SW 1271 (cell line): ENCODE measurements at regions not wholly inside any gene's neighbourhood (a gene's known extent, or its start where the extent isn't known, plus 50 kb on each side); places are given as distances from the start of the nearest gene placed in this dataset.

ENCODE experiments used
- DNase-seq, 2 experiments: peaks; one replicate each; lab custom pipeline; 2025; lab: John Stamatoyannopoulos, UW

DNA sequence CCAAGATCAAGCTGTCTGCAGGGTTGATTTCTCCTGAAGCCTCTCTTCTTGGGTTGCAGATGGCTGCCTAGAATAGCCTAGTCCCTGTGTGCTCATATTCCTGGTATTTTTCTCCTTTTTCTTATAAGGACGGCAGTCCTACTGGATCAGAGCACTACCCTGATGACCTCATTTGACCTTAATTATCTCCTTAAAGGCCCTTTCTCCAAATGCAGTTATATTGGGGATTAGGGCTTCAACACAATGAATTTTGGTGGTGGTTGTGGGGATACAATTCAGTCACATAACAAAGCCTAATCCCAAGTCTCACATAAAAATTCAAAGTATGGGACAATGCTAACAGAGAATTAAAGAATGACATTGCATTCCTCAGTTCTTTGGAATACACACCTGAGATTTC lies 238.8 kb upstream of the SALL1 start:
- DNase-seq, result no peak

DNA sequence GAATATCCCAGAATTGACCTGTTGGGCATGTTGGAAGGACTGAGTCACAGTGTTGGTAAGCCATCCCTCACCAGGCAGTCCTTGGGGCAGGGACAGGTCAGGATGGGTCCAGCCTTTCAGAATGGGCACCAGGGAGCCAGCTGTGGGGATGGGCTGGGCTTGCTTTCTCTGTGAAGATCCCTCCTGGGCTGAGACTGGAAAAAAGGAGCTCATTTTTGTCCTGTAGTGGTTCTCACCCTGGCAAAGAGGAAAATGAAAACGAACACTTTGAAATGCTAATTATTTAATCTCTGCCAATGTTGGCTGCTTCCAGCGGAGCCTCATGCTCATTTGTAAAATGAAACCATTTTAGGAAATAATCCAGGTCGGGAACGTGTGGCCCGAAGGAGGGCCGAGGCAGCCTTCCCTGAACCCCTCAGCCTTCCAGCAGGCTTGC lies 237.5 kb upstream of the SALL1 start:
- no peak for DNase-seq

DNA sequence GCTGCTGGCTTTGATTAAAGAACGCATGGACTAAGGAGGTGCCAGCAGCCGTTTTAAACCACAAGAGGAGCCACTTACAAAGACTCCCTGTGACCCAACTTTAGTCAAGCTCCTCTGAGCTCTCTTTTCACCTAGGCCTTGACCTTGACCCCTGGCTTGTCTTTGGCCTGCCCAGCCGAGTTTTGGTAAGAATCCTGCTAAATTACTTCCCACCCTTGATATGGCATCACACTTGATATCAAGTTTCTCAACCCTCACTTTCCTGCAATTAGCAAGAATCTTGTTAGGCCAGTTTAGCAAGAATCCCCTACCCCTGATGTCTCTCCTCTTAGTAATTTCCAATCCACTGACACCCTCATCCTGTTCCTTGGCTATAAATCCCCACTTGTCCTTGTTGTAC lies 232.8 kb upstream of the SALL1 start:
- no peak for DNase-seq

DNA sequence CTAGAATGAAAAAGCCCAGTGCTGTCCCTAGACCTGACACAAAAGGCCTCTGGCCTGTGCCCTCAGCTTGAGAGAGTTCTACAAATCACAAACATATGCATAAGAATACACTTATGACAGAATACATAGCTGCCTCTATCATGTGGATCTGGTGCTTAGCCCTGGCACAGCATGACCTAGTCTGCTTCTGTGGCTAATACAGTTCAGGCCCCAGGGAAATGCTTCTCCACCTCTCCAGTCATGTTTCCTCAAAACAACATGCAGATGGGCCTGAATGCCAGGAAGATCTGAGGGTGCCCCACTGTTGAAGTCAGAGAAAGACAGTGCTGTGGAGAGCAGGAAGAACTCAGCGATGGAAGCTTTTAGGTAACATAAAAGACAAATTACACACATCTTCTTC lies 231.9 kb upstream of the SALL1 start:
- DNase-seq, result no peak

DNA sequence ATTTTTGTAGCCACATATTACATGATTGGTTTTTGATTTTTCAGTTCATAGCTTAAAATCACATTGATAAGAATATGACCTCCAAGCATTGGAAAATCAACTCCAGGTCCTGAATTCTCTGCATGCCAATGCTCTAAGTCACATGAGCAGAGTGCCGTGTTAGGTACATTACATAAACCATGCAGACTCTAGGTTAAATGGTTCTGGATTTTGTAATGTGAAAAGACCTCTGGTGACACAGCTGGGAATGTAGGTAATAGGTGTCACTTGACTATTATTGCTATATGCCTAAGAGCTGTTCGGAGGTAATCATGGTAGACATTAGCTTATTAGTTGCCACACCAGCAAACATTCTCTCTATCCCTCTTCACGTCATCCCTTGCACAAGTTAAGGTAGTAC lies 231.1 kb upstream of the SALL1 start:
- DNase-seq, result no peak

DNA sequence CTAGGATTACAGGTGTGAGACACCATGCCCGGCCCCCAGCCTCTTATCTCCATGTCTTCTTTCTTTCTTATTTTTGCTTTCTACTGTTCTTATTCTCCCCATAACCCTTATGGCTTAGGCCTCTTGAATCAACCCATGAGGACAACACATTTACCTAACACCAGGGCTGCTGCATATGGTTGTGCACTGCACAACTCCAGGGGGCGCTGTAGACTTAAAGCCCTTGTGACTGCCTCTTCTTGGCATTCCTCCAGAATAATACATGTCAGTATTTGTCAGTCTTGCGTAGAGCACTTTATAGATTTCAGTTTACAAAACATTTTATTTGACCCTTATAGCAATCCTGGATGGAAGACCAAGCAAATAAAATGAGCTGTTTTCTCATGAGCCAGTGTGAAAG lies 225.0 kb upstream of the SALL1 start:
- DNase-seq, result no peak

DNA sequence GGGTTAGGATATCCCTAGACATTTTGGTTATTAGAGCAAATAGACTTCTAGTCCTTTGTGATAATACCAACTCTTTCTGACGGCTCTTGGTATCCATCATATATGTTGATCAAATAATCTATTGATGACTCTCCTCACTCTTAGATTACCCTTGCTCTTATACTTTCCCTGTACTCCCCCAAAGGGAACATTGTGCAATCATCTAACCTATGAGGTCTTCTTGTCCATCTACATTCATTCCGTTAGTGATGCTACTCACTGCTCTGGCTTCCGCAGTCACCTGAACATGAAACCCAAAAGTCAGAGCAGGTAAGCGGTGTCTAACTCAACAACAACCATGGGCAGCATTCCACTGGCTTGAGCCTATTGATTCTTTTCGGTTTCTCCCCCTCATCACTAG lies 223.7 kb upstream of the SALL1 start:
- no peak for DNase-seq

DNA sequence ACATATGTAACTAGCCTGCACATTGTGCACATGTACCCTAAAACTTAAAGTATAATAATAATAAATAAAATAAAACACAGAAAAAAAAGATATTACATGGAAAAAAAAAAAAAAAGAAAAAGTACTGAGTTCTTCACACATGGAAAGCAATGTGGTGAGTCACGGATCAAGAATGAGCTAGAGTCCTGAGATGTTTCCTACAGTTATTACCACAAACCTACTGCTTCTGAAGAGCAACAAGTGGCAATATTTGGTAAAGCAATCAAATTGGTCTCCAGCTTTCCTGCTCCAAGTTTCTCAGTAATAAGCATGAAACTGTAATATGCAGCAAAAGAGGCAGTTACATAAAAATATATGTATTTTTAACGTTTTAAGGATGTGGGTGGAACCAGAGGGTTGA lies 223.3 kb upstream of the SALL1 start:
- peak in 1 of 2 experiments; percentile 3 for DNase-seq

DNA sequence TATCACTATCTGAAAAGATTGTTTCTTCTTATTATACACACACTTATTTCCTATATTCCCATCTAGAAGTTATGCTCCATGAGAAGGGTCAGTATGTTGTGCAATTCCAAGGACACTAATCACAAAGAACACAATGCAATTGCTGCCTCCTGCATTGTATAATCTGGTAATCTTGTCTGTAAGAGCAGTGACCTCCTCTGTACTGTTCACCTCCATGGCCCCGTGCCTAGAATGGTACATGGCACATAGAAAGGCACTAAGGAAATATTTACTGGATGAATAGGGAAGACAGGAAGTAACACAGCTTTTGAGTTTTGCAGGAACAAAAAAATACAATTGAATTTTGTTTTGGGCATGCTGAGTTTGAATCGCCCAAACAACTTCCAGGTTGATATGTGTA lies 214.6 kb upstream of the SALL1 start:
- no peak for DNase-seq

DNA sequence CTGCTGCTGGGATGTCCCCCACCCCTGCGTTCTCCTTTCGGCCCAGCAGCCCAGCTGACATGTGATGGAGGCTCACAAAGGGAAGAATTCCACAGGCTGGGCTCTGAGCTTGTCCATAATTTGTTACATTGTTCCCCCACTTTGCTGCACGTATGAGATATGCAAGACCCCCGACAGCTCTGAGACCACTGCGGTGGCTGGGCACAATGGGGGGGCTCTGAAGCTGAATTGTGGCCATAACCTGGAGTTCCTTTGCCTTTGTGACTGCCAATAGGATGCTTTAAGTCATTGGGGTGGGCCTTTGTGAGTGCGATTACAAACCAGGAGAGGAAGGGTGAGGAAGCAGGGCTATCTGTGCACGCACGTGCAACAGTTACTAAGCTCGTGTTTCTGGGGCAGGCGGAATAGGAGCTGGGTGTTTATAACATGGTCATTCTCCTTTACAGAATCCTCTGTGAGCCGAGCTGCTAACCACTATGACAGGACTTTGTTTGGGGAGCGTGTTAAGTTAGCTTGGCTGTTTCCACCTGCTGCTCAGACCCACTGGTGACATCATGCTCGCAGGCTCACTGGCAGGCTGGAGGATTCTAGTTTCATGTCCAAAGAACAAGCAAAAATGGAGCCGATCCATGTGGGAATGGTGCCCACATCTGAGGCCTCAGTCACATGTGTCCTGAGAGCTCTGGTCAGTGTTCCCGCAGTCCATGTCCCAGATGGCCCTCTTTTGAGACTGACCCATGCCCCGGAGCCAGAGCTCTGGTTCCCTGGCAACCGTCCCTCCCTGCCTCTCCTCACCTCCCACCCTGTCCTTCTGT lies 208.3 kb upstream of the SALL1 start:
- DNase-seq, result no peak

DNA sequence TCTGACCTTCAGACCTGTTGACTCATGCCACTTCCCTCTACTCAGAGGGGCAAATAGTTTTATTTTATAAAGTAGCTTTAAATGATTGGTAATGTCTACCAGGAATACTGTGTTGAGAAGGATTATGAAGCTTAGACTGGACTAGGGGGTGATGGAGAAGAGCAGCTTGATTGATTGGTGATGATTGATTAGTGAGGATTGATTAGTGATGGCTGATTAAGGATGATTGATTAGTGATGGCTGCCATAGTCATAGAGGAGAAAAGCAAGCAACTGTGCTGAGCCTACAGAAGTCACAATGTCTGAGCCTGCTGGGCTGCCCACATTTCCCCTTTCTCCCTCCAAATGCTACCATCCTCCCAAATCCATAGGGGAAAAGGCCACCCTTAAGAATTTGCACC lies 206.8 kb upstream of the SALL1 start:
- no peak for DNase-seq

DNA sequence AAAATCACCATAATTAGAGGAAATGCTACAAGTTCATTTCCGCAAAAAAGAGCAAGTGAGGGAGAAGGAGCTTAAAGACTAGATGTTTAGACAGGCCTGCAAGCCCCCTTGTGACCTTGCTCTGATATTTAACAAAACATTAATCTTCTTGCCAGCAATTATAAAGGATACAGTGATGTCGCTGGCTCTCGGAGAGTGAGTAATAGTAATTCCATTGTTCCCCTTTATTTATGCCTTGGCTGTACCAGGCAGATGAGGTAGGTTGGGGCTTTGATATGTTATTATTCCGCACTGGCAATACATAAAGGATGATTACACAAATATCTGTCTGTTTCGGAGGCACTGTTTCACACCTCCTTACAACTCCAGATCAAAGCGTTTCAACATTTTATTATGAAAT lies 204.8 kb upstream of the SALL1 start:
- DNase-seq, result no peak

DNA sequence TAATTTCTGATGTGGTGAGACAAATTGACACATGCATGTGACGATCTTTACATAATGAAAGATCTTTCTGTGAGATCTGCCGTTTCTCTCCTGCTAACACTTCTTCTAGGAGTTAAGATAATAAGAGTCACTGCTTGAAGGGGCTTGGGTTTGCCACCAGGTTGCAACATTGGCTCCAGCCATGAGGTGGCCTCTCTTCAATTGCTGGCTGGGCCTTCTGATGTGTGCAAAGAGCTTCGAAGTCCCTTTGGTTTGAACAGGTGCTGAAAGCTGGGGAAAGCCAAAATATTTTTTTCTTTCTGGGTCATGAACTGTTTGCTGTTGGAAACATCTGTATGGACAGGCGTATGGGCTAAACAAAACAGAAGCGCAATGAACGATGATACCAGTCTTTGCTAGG lies 204.1 kb upstream of the SALL1 start:
- DNase-seq, result no peak

DNA sequence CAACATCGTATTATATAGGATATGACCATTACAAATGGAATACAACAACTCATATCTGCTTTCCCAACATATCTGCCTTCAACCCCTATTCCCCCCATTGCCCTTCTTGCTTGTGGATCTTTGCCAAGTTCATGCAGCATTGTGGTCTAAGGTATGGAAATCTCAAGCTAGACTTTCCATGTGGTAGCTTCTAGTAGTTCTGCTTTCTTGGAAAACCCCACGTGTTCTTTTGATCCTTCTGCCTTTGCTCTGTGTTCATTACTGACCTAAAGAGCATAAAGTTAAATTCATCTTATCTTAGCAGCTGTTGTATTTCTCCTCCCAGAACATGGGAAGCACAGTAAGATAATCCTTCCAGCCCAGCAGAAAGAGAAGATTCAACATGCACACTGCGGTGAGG lies 202.0 kb upstream of the SALL1 start:
- no peak for DNase-seq

DNA sequence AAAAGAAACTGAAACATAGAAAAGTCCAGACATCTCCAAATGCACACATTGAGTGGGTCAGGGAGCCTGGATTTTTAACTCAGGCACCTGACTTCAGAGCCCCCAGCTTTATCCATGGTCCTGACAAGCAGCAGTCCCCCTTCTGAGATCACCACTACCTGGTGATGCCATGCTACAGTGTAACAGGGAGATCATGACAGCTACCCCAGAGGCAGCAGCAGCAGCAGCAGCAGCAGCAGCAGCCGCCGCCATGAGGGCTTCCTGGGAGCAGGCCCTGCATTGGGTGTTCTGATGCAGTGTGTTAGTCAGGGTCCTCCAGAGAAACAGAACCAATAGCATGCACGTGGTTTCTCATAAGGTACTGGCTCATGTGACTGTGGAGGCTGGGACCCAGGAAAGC lies 198.6 kb upstream of the SALL1 start:
- DNase-seq, result no peak

DNA sequence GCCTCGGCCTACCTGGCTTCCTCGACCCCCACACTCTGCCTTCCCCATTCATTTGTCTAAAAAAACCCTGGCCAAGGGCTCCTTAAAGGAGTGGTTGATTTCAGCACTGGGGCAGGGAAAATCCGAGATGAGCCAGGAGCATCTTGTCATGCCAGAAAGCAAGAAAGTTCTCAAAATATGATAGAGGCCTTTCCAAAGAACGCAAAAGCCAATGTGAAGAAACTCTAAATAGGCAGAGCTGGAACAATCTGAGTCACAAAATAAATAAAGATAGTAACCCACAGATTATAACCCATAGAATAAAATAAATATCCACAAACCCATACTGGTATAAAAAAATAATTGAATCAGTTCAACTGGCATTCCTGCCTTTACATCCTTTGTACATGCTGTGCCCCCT lies 192.3 kb upstream of the SALL1 start:
- DNase-seq, result no peak

DNA sequence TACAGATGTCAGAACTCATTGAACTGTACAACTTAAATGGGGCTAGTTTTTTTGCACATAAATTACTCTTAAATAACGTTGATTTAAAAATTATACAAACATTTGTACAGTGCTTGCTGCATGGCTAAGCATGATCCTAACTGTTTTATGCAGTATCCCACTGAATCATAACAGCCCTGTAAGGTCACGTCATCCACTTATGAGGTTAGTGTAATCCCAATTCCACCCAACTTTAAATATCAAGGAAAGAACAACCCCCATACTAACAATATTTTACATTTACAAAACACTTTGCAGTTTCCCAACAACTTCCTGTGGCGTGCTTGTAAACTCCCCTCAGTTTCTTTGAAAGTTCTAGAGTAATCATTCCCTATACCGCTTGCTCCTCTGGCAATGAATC lies 190.1 kb upstream of the SALL1 start:
- DNase-seq, result no peak

DNA sequence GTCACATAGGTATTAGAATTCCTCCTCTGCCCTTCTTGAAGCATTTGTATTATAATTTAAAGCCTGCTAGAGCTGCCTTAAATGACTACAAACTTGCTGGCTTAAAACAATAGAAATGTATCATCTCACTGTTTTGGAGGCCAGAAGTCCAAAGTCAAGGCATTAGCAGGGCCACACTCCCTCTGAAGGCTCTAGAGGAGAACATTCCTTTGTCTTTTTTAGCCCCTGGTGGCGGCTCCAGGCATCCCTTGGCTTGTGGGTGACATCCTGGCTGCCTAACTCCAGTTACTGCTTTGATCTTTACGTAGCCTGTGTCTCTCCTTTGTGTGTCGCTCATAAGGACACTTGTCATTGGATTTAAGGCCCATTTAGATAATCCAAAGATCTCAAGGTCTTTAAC lies 186.6 kb upstream of the SALL1 start:
- DNase-seq, result no peak

DNA sequence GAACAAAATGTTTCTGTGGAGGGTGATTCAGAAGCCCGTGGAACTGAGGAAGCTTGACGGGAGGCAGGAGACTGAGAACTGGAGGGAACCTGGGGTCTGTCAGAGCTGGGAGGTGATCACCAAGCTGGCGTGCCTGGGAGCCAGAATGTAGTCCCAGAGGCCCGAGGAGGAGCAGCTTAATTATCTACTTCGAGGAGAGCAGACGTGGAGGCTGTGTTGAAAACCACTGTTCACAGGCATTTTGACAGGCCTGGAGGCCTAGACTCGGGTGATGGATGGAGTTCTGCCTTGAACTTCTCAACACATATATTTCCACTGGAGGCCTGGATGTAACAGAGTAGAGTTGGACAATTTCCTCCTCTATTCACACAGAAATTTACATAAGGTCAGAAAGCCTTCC lies 177.7 kb upstream of the SALL1 start:
- no peak for DNase-seq

DNA sequence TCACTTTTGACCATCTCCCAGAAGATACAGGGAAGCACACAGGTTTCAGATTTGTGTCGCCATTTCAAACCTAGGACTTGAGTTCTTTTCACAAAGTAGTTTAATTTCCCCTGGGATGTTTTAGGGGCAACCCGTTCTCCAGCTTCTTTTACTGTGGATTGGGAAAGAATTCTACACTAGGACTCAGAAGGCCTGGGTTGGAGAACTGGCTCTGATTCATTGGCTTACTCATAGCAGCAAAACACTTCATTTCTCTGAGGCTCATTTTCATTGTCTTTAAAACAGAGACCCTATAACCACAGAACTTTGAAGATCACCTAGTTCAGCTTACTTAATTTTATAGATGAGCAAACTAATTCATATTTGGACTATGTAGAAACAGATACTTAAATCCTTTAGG lies 175.9 kb upstream of the SALL1 start:
- DNase-seq, result no peak

DNA sequence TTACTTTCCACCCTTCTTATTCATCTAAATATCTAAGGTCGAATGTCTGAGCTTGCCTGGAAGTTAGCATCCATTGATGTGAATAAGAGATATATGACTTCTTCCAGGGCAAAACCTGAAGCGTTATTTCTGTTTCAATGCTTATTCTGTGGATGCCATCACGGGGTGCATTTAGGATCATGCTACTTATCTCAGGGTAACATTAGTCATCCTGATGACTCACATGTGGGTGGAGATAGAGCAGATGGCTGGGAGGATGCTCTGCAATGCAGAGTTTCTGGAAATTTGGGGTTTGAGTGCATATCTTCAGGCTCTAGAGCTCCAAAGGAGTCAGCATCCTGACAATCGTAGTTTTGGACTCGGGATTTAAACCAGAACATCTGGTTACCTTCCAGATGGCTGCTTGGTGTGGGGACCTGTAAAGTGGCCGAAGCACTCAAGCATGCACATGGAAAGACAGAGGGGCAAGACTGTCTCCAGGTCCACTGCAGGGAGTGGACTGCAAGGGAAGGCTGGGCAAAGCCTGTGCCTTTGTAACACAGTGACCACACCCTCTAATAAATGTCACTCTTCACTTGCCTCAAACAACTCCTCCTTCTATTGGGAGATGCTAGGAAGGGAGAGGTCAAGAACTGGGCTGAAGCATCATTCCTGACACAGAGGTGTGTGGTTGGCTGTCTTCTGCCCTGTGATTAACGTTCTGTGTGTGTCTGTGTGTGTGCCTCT lies 175.2 kb upstream of the SALL1 start:
- DNase-seq, result no peak

DNA sequence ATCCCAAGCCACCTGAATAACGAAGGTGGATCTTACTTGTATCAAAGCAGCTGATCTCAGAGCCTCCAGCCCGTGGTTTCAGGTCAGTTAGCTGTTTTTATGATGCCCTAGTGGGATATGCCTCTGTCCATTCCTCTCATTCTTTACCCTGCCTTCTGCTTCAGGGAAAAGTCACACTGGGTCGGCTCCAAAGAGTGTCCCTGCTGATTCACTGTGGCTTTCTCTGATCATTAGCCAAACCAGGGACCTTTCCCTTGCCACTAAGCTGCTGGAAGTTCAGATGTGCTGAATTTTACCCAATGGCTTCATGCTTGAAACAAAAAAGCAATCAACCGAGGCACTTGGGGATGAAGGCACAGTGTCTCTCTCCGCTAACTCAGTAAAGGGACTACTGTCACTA lies 170.2 kb upstream of the SALL1 start:
- DNase-seq, result no peak

DNA sequence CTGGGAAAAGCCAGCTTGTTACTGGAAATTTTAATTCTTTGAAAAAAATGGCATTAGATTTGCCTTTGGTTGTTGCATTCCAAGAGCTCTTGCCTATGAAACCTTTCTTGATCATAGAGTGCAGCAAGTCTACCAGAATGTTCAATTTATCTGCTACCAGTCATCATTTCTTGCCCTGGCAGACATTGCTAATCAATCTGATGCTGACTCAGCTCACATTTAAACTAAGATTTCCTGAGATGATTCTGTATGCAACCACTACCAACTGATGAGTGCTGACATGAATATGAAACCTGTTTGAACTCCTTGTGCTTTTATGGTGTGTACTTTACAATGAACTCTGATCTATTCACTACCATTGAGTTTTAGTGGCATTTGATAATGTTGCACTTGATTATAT lies 166.5 kb upstream of the SALL1 start:
- no peak for DNase-seq

DNA sequence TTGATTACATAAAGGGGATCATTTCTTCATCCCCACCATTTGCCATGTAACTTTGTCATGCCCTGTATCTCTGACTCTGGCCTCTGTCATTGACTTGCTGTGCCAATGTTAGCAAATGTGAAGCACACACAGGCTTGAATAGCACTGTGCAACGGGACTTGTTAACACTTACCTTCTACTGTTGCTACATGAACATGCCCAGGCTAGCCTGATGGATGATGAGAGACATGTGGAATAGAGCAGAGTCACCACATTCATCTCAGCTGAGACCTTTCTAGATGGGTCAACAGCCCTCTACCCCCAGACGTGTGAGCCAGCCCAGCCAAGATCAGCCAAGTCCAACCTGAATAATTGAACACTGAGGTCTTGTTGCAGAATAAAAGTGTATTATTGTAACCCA lies 162.1 kb upstream of the SALL1 start:
- no peak for DNase-seq
